ENCODE measurements at regions not wholly inside any gene's neighbourhood (a gene's known extent, or its start where the extent isn't known, plus 50 kb on each side); places are given as distances from the start of the nearest gene placed in this dataset.

DNA sequence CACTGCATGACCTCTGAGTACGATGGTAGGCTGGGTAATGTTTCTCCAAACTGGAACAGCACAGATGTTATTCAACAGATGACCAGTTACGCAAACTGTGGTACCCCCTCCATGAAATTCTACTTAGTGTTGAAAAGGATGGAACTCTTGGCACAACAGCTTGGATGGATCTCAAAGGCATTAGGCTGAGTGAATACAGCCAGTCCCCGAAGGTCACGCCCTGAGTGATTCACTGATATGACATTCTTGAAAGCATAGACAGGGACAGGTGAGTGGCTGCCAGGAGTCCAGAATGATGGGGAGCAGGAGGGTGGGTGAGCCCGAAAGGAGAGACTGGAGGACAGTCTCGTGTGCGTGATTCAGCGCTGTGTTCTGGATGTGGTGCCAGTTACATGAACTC lies 187.5 kb upstream of the TMEM132C start:
- Histone ChIP-seq H3K27me3 (ENCODE audit: control insufficient read depth in 2 of 2, insufficient read depth in 2 of 2, low read length in 2 of 2) (no peaks in the 10 kb centered on the region), H3K4me3 (replicated peaks in 1 of 3; ENCODE audit: insufficient read depth in 1 of 3, low read depth in 1 of 3, low read length in 3 of 3) (no peak overlapping the region), H3K4me1 (ENCODE audit: control insufficient read depth, extremely low read depth, insufficient read depth, low read length) (no peaks in the 10 kb centered on the region), H3K9me1 (replicated peaks; ENCODE audit: control insufficient read depth, extremely low read depth, insufficient read depth, low read length) (no peaks in the 10 kb centered on the region), H3K36me3 (ENCODE audit: control insufficient read depth in 2 of 2, extremely low read depth in 1 of 2, insufficient read depth in 2 of 2, low read length in 2 of 2) (no peaks in the 10 kb centered on the region), H3K4me2 (ENCODE audit: insufficient read depth, low read length) (no peak overlapping the region), H3K9ac (replicated peaks; ENCODE audit: extremely low read depth, insufficient read depth, low read length) (no peak overlapping the region), H3K79me2 (ENCODE audit: control insufficient read depth, insufficient read depth, low read length) (no peaks in the 10 kb centered on the region), H3K27ac (ENCODE audit: insufficient read depth, low read depth, low read length) (no peak overlapping the region), H4K20me1 (replicated peaks; ENCODE audit: control insufficient read depth, extremely low read depth, insufficient read depth, low read length) (no peaks in the 10 kb centered on the region), H3K9me3 (replicated peaks; ENCODE audit: control insufficient read depth, insufficient read depth, low read length) (peaks cover 2% of the 10 kb centered on the region), H2AFZ (ENCODE audit: low read depth, low read length) (no peak overlapping the region)
- dilution Hi-C loops (cut with MboI; ENCODE audit: extremely low pct_ligation_motif_present, low sequenced_read_pairs) = no loop called here
- no TSS peak for BruUV-seq (replicated peaks)
- FAIRE-seq (no peak), DNase-seq (ENCODE audit: low read depth, low spot score) (no peak)
- ChIA-PET CTCF (no interaction called here), POLR2A (no interaction called here)
- intact Hi-C loops (cut with micrococcal nuclease) = no loop called here
- no peak for TF ChIP-seq EZH2 (IDR thresholded peaks at IDR 0.05; ENCODE audit: borderline replicate concordance, low read depth, low read length, severe bottlenecking)

DNA sequence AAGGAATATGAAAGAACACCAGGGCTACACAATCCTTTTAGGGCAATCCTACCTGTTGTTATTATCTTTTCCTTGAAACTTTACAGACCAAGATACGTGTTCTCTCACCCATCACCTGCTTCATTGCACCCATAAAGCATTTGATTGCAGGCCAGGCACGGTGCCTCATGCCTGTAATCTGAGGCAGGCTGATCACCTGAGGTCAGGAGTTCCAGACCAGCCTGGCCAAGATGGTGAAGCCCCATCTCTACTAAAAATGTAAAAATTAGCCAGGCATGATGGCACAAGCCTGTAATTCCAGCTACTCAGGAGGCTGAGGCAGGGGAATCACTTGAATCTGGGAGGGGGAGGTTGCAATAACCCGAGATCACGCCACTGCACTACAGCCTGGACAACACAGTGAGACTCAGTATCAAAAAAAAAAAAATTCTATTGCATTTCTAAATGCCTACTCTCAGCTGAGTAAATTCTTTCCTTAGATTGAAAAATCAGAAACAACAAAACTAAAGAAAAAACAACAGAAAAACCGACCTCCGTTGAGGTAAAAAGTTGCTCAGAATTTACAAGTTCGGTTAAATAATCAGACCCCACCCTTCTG lies 183.7 kb upstream of the TMEM132C start:
- no peaks in the 10 kb centered on the region for H3K9me1 ChIP-seq (replicated peaks; ENCODE audit: control insufficient read depth, extremely low read depth, insufficient read depth, low read length)
- no peak overlapping the region for H3K4me2 ChIP-seq (ENCODE audit: insufficient read depth, low read length)
- H3K36me3 ChIP-seq (ENCODE audit: control insufficient read depth in 2 of 2, extremely low read depth in 1 of 2, insufficient read depth in 2 of 2, low read length in 2 of 2) = no peaks in the 10 kb centered on the region
- H3K4me1 ChIP-seq (ENCODE audit: control insufficient read depth, extremely low read depth, insufficient read depth, low read length) = no peaks in the 10 kb centered on the region
- no peaks in the 10 kb centered on the region for H4K20me1 ChIP-seq (replicated peaks; ENCODE audit: control insufficient read depth, extremely low read depth, insufficient read depth, low read length)
- no peak overlapping the region for H2AFZ ChIP-seq (ENCODE audit: low read depth, low read length)
- no peak overlapping the region for H3K4me3 ChIP-seq (replicated peaks in 1 of 3; ENCODE audit: insufficient read depth in 1 of 3, low read depth in 1 of 3, low read length in 3 of 3)
- dilution Hi-C loops (cut with MboI; ENCODE audit: extremely low pct_ligation_motif_present, low sequenced_read_pairs) (no loop called here), intact Hi-C loops (cut with micrococcal nuclease) (no loop called here)
- no peak overlapping the region for H3K27ac ChIP-seq (ENCODE audit: insufficient read depth, low read depth, low read length)
- no peaks in the 10 kb centered on the region for H3K27me3 ChIP-seq (ENCODE audit: control insufficient read depth in 2 of 2, insufficient read depth in 2 of 2, low read length in 2 of 2)
- no peaks in the 10 kb centered on the region for H3K9me3 ChIP-seq (replicated peaks; ENCODE audit: control insufficient read depth, insufficient read depth, low read length)
- no peaks in the 10 kb centered on the region for H3K79me2 ChIP-seq (ENCODE audit: control insufficient read depth, insufficient read depth, low read length)
- no peak overlapping the region for H3K9ac ChIP-seq (replicated peaks; ENCODE audit: extremely low read depth, insufficient read depth, low read length)
- no TSS peak for BruUV-seq (replicated peaks)
- TF ChIP-seq EZH2 (IDR thresholded peaks at IDR 0.05; ENCODE audit: borderline replicate concordance, low read depth, low read length, severe bottlenecking) (no peak), JUN (IDR thresholded peaks at IDR 0.05; ENCODE audit: borderline replicate concordance, insufficient read depth, insufficient read length, low read depth) (no peak), MYC (IDR thresholded peaks at IDR 0.05; ENCODE audit: low read depth, low read length) (no peak), FOS (IDR thresholded peaks at IDR 0.05; ENCODE audit: borderline replicate concordance, insufficient read depth, low read length) (no peak), POLR2A (IDR thresholded peaks at IDR 0.05; ENCODE audit: low read depth, low read length) (no peak), GATA2 (IDR thresholded peaks at IDR 0.05; ENCODE audit: insufficient read depth, insufficient read length, low read depth, low read length) (no peak), POLR2AphosphoS5 (IDR thresholded peaks at IDR 0.05; ENCODE audit: insufficient read depth, low read depth, low read length) (no peak)
- TF ChIP-seq, protein P1, sequence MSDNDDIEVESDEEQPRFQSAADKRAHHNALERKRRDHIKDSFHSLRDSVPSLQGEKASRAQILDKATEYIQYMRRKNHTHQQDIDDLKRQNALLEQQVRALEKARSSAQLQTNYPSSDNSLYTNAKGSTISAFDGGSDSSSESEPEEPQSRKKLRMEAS (IDR thresholded peaks at IDR 0.05; ENCODE audit: insufficient read depth, insufficient read length) = no peak
- TF ChIP-seq, protein P2, sequence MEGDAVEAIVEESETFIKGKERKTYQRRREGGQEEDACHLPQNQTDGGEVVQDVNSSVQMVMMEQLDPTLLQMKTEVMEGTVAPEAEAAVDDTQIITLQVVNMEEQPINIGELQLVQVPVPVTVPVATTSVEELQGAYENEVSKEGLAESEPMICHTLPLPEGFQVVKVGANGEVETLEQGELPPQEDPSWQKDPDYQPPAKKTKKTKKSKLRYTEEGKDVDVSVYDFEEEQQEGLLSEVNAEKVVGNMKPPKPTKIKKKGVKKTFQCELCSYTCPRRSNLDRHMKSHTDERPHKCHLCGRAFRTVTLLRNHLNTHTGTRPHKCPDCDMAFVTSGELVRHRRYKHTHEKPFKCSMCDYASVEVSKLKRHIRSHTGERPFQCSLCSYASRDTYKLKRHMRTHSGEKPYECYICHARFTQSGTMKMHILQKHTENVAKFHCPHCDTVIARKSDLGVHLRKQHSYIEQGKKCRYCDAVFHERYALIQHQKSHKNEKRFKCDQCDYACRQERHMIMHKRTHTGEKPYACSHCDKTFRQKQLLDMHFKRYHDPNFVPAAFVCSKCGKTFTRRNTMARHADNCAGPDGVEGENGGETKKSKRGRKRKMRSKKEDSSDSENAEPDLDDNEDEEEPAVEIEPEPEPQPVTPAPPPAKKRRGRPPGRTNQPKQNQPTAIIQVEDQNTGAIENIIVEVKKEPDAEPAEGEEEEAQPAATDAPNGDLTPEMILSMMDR (IDR thresholded peaks at IDR 0.05; ENCODE audit: extremely low read depth in 1 of 2, insufficient read depth in 1 of 2, low read depth in 1 of 2, low read length in 2 of 2) = no peak
- FAIRE-seq = no peak
- ChIA-PET POLR2A (no interaction called here), CTCF (interaction anchor here (1.0 kb wide), 1 partner anchor 14 kb away, joined by 3 read pairs; no protein-coding TSS in a partner anchor)
- DNase-seq (ENCODE audit: low read depth, low spot score) = no peak

All from endothelial cell of umbilical vein (primary cell).